H9 (cell line): ENCODE measurements at regions not wholly inside any gene's neighbourhood (a gene's known extent, or its start where the extent isn't known, plus 50 kb on each side); places are given as distances from the start of the nearest gene placed in this dataset.
A peak's percentile ranks its signal among the peaks of the same experiment; 100 is the strongest.

Source experiments
- DNase-seq: peaks from one replicate; pipeline ENCODE4 v3.0.0-alpha.2; 2017
- H2AFZ ChIP-seq: one replicate; pipeline ENCODE4 v1.6.1; 2013; ENCODE audit warnings: mild to moderate bottlenecking, low read length, control low read depth, moderate library complexity
- H2AK5ac ChIP-seq: 2 replicates; pipeline ENCODE4 v1.6.1; 2013; ENCODE audit warnings: low read length, control low read depth, mixed read lengths; ENCODE audit not compliant: insufficient read length
- H2BK120ac ChIP-seq: one replicate; pipeline ENCODE4 v1.6.1; 2013; ENCODE audit warnings: low read depth, mild to moderate bottlenecking, low read length, control low read depth, inconsistent platforms; ENCODE audit not compliant: poor library complexity, severe bottlenecking
- H2BK12ac ChIP-seq: 2 replicates; pipeline ENCODE4 v1.6.1; 2013; ENCODE audit warnings: low read length, control low read depth, mixed read lengths, low read depth; ENCODE audit not compliant: insufficient read length
- H2BK15ac ChIP-seq: 2 replicates; pipeline ENCODE4 v1.6.1; 2013; ENCODE audit warnings: low read depth, low read length, control low read depth
- H2BK20ac ChIP-seq: one replicate; pipeline ENCODE4 v1.6.1; 2013; ENCODE audit warnings: low read depth, mild to moderate bottlenecking, low read length, control low read depth, inconsistent platforms; ENCODE audit not compliant: poor library complexity, severe bottlenecking
- H2BK5ac ChIP-seq: 2 replicates; pipeline ENCODE4 v1.6.1; 2013; ENCODE audit warnings: low read length, control low read depth, mixed read lengths; ENCODE audit not compliant: insufficient read length
- H3K14ac ChIP-seq: 2 replicates; pipeline ENCODE4 v1.6.1; 2013; ENCODE audit warnings: low read length, control low read depth; ENCODE audit not compliant: insufficient read depth
- H3K18ac ChIP-seq: 2 replicates; pipeline ENCODE4 v1.6.1; 2013; ENCODE audit warnings: low read depth, mild to moderate bottlenecking, mixed read lengths, low read length, control low read depth; ENCODE audit not compliant: insufficient read length
- H3K23ac ChIP-seq: 2 replicates; pipeline ENCODE4 v1.6.1; 2013; ENCODE audit warnings: low read length, control low read depth, mixed read lengths, low read depth; ENCODE audit not compliant: insufficient read length
- H3K23me2 ChIP-seq: 2 replicates; pipeline ENCODE4 v1.6.1; 2013; ENCODE audit warnings: low read depth, mild to moderate bottlenecking, mixed read lengths, low read length, control low read depth; ENCODE audit not compliant: insufficient read length, poor library complexity, severe bottlenecking
- H3K27ac ChIP-seq: 2 replicates; pipeline ENCODE4 v1.5.1; 2013; ENCODE audit warnings: low read length, control low read depth, mixed read lengths, low read depth; ENCODE audit not compliant: insufficient read length
- H3K27me3 ChIP-seq: 2 replicates; pipeline ENCODE4 v1.6.1; 2013; ENCODE audit warnings: low read length, control low read depth, inconsistent platforms; ENCODE audit not compliant: insufficient read depth
- H3K4ac ChIP-seq: 2 replicates; pipeline ENCODE4 v1.6.1; 2013; ENCODE audit warnings: low read depth, mild to moderate bottlenecking, control low read depth, inconsistent platforms, low read length, moderate library complexity
- H3K4me1 ChIP-seq: 2 replicates; pipeline ENCODE4 v1.6.1; 2013; ENCODE audit warnings: low read length, control low read depth, inconsistent platforms; ENCODE audit not compliant: insufficient read depth
- H3K4me2 ChIP-seq: 2 replicates; pipeline ENCODE4 v1.6.1; 2013; ENCODE audit warnings: low read length, control low read depth, mixed read lengths; ENCODE audit not compliant: insufficient read length, insufficient read depth
- H3K56ac ChIP-seq: 2 replicates; pipeline ENCODE4 v1.6.1; 2013; ENCODE audit warnings: low read depth, mild to moderate bottlenecking, mixed read lengths, low read length, control low read depth; ENCODE audit not compliant: insufficient read length
- H3K79me1 ChIP-seq: 2 replicates; pipeline ENCODE4 v1.6.1; 2013; ENCODE audit warnings: low read depth, mild to moderate bottlenecking, moderate library complexity, low read length, control low read depth, inconsistent platforms; ENCODE audit not compliant: insufficient read depth, poor library complexity, severe bottlenecking
- H3K79me2 ChIP-seq: 2 replicates; pipeline ENCODE4 v1.6.1; 2013; ENCODE audit warnings: low read length, control low read depth, inconsistent platforms; ENCODE audit not compliant: insufficient read depth
- H3K9ac ChIP-seq: 2 replicates; pipeline ENCODE4 v1.6.1; 2013; ENCODE audit warnings: low read length, control low read depth, mixed read lengths; ENCODE audit not compliant: insufficient read length; ENCODE audit errors: extremely low read depth
- H3K9me3 ChIP-seq: one replicate; pipeline ENCODE4 v1.6.1; 2013; ENCODE audit warnings: low read depth, low read length, inconsistent platforms; ENCODE audit not compliant: control insufficient read depth
- H3T11ph ChIP-seq: one replicate; pipeline ENCODE4 v1.6.1; 2013; ENCODE audit warnings: mild to moderate bottlenecking, low read length, control low read depth, inconsistent platforms
- H4K20me1 ChIP-seq: one replicate; pipeline ENCODE4 v1.6.1; 2013; ENCODE audit not compliant: control insufficient read depth, insufficient read length, insufficient read depth
- H4K5ac ChIP-seq: 2 replicates; pipeline ENCODE4 v1.6.1; 2013; ENCODE audit warnings: low read depth, mild to moderate bottlenecking, mixed read lengths, low read length, control low read depth; ENCODE audit not compliant: insufficient read length
- H4K8ac ChIP-seq: replicated peaks from 2 replicates; pipeline ENCODE4 v1.6.1; 2013; ENCODE audit warnings: low read length, control low read depth, mixed read lengths, low read depth; ENCODE audit not compliant: insufficient read length
- H4K91ac ChIP-seq: 2 replicates; pipeline ENCODE4 v1.6.1; 2013; ENCODE audit warnings: low read depth, mild to moderate bottlenecking, moderate library complexity, mixed read lengths, low read length, control low read depth; ENCODE audit not compliant: insufficient read length
- H3K27ac Mint-ChIP-seq, 3 experiments: 2 replicates in 2 of 3; 3 replicates in 1 of 3; pipeline ENCODE4 v1.8.0; 2020 to 2021; ENCODE audit warnings: mixed read lengths in 3 of 3, mild to moderate bottlenecking in 1 of 3, moderate library complexity in 1 of 3
- H3K27me3 Mint-ChIP-seq: 2 replicates; pipeline ENCODE4 v1.8.0; 2021; ENCODE audit warnings: low read depth, mild to moderate bottlenecking, moderate library complexity, mixed read lengths
- H3K36me3 Mint-ChIP-seq, 3 experiments: 2 replicates in 2 of 3; 3 replicates in 1 of 3; pipeline ENCODE4 v1.8.0; 2020 to 2021; ENCODE audit warnings: low read depth in 3 of 3, mixed read lengths in 3 of 3; ENCODE audit not compliant: insufficient read depth in 1 of 3
- H3K4me1 Mint-ChIP-seq, 2 experiments: 2 replicates each; pipeline ENCODE4 v1.8.0; 2020; ENCODE audit warnings: mixed read lengths in 2 of 2
- H3K4me3 Mint-ChIP-seq, 2 experiments: 2 replicates in 1 of 2; 3 replicates in 1 of 2; pipeline ENCODE4 v1.8.0; 2020 to 2021; ENCODE audit warnings: mild to moderate bottlenecking in 2 of 2, mixed read lengths in 2 of 2, moderate library complexity in 1 of 2
- H3K9me3 Mint-ChIP-seq, 2 experiments: 2 replicates in 1 of 2; 3 replicates in 1 of 2; pipeline ENCODE4 v1.8.0; 2020; ENCODE audit warnings: mild to moderate bottlenecking in 2 of 2, mixed read lengths in 2 of 2, moderate library complexity in 1 of 2
- WGBS: extraction: QIAGEN DNeasy Blood & Tissue Kit; methylation state at CpG from one replicate; pipeline ENCODE4 v1.1.7; 2013; ENCODE audit warnings: missing lambda C conversion rate, low lambda C conversion rate, mixed read lengths; ENCODE audit not compliant: insufficient read length; ENCODE audit errors: extremely low coverage; 5-methylcytosine and 5-hydroxymethylcytosine counted together
- TF ChIP-seq, protein P1 (sequence below): fragments of 200-600 bp; sonication (generic); conservative IDR thresholded peaks from 3 replicates; pipeline ENCODE4 v1.8.0; 2021; ENCODE audit warnings: antibody characterized with exemption, mild to moderate bottlenecking

DNA sequence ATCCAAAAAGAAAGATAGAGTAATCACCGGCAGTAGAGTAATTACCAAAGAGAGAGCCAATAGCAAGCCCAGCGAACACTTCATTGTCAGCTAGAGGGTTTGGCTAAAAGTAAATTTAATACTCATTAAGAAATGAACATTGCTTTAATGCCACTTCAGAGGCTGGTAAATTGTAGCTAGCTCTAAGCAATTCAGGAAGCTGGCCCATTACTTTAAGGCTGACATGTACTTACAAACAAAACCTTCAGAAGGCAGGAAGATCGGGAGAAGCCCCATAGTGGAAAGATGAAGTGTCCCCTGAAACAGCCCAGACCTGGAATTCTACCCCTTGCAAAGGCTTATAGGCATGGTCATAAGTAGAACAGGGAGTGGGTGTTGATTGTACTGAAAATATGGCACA lies 396.6 kb upstream of the ID4 start:
- H2BK5ac ChIP-seq, result no peak overlapping the region
- peak overlapping the region; percentile 60 for H2BK20ac ChIP-seq
- Mint-ChIP-seq H3K36me3 (no peaks in the 10 kb centered on the region), H3K4me1 (peaks cover 0 to 2% of the 10 kb centered on the region in 2 experiments; a peak in 1 of 4 replicates), H3K4me3 (no peak overlapping the region), H3K9me3 (no peaks in the 10 kb centered on the region), H3K27me3 (no peaks in the 10 kb centered on the region), H3K27ac (no peak overlapping the region)
- H2BK15ac ChIP-seq, result no peak overlapping the region
- no peak overlapping the region for H3K23ac ChIP-seq
- no peaks in the 10 kb centered on the region for H3K79me2 ChIP-seq
- no peak overlapping the region for H3K4me2 ChIP-seq
- no peak overlapping the region for H2AK5ac ChIP-seq
- no peaks in the 10 kb centered on the region for H3K9me3 ChIP-seq
- no peak for DNase-seq
- H3K4me1 ChIP-seq, result no peaks in the 10 kb centered on the region
- TF ChIP-seq, protein P1, sequence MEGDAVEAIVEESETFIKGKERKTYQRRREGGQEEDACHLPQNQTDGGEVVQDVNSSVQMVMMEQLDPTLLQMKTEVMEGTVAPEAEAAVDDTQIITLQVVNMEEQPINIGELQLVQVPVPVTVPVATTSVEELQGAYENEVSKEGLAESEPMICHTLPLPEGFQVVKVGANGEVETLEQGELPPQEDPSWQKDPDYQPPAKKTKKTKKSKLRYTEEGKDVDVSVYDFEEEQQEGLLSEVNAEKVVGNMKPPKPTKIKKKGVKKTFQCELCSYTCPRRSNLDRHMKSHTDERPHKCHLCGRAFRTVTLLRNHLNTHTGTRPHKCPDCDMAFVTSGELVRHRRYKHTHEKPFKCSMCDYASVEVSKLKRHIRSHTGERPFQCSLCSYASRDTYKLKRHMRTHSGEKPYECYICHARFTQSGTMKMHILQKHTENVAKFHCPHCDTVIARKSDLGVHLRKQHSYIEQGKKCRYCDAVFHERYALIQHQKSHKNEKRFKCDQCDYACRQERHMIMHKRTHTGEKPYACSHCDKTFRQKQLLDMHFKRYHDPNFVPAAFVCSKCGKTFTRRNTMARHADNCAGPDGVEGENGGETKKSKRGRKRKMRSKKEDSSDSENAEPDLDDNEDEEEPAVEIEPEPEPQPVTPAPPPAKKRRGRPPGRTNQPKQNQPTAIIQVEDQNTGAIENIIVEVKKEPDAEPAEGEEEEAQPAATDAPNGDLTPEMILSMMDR, result no peak
- H2BK120ac ChIP-seq, result no peak overlapping the region
- no peak overlapping the region for H3K14ac ChIP-seq
- H4K5ac ChIP-seq, result no peak overlapping the region
- no peak overlapping the region for H3K56ac ChIP-seq
- H4K91ac ChIP-seq, result no peak overlapping the region
- no peak overlapping the region for H2AFZ ChIP-seq
- H3K27ac ChIP-seq, result no peak overlapping the region
- no peaks in the 10 kb centered on the region for H3K79me1 ChIP-seq
- no CpG with 5 or more reads among the region's 3 CpGs for WGBS
- H3T11ph ChIP-seq, result no peak overlapping the region
- no peaks in the 10 kb centered on the region for H3K23me2 ChIP-seq
- no peak overlapping the region for H4K8ac ChIP-seq
- H3K9ac ChIP-seq, result no peak overlapping the region
- no peak overlapping the region for H3K18ac ChIP-seq
- H4K20me1 ChIP-seq, result no peaks in the 10 kb centered on the region
- no peak overlapping the region for H3K4ac ChIP-seq
- no peak overlapping the region for H2BK12ac ChIP-seq
- H3K27me3 ChIP-seq, result no peaks in the 10 kb centered on the region
